A549 (cell line): ENCODE measurements at regions not wholly inside any gene's neighbourhood (a gene's known extent, or its start where the extent isn't known, plus 50 kb on each side); places are given as distances from the start of the nearest gene placed in this dataset.

ENCODE experiments used
- ATAC-seq, 2 experiments: fragments of 200-7000 bp in 1 of 2; fragments of >200 bp in 1 of 2; cut with Nextera tagmentation in 1 of 2; cut with Tn5 transposase in 1 of 2; 3 replicates each; pipeline versions ENCODE4 v1.8.0 to v1.9.1; 2018 to 2020; ENCODE audit warnings: mild to moderate bottlenecking in 1 of 2, moderate library complexity in 1 of 2
- CTCF ChIA-PET: fragments of 300-600 bp; sonication (Branson Sonifier 250); formaldehyde crosslinking; extraction: SDS; loops from one replicate; lab custom pipeline; 2021; ENCODE audit warnings: antibody characterized with exemption, inconsistent platforms; lab: Yijun Ruan, JAX
- POLR2A ChIA-PET: fragments of 350-600 bp; formaldehyde crosslinking; extraction: SDS; loops from one replicate; lab custom pipeline; 2021; ENCODE audit warnings: antibody characterized with exemption, inconsistent platforms; lab: Yijun Ruan, JAX
- DNase-seq, 2 experiments: peaks; one replicate each; pipeline versions ENCODE4 v3.0.0 to v3.0.0-alpha.2; 2011 to 2016; ENCODE audit warnings: low read depth in 1 of 2, low spot score in 1 of 2
- FAIRE-seq: peaks from 2 replicates; lab custom pipeline; 2011; peaks lifted over from hg19 to GRCh38; lab: Jason Lieb, UNC
- H3K27ac ChIP-seq, 2 experiments: fragments of >200 bp; sonication (Bioruptor Twin); formaldehyde crosslinking; 3 replicates each; pipeline ENCODE4 v1.5.1; 2016 to 2017
- H3K4me1 ChIP-seq: fragments of >200 bp; sonication (Bioruptor Twin); formaldehyde crosslinking; 3 replicates; pipeline ENCODE4 v1.6.1; 2016
- H3K4me2 ChIP-seq: fragments of >200 bp; sonication (Bioruptor Twin); formaldehyde crosslinking; 3 replicates; pipeline ENCODE4 v1.6.1; 2016
- H3K4me3 ChIP-seq: fragments of >200 bp; sonication (Bioruptor Twin); formaldehyde crosslinking; 3 replicates; pipeline ENCODE4 v1.5.1; 2016
- H3K9me3 ChIP-seq: fragments of >200 bp; sonication (Bioruptor Twin); formaldehyde crosslinking; 3 replicates; pipeline ENCODE4 v1.6.1; 2016
- CBX8 ChIP-seq: fragments of 200-600 bp; sonication (generic); IDR thresholded peaks from 2 replicates; pipeline ENCODE4 v1.6.1; 2016
- CHD2 ChIP-seq: fragments of 150-350 bp; IDR thresholded peaks from 2 replicates; pipeline ENCODE4 v1.6.1; 2014; ENCODE audit warnings: low read length; ENCODE audit not compliant: partially characterized antibody
- EHF ChIP-seq: fragments of 250-450 bp; sonication (Bioruptor Pico); IDR thresholded peaks from 2 replicates; pipeline ENCODE4 v1.5.0; 2020; ENCODE audit warnings: mild to moderate bottlenecking
- EHMT2 ChIP-seq: fragments of 200-600 bp; sonication (generic); IDR thresholded peaks from 2 replicates; pipeline ENCODE4 v1.6.1; 2016; ENCODE audit warnings: antibody characterized with exemption, low read depth, mild to moderate bottlenecking, moderate library complexity
- EP300 ChIP-seq, 2 experiments: fragments of >200 bp; sonication (Bioruptor Twin); formaldehyde crosslinking; IDR thresholded peaks; 2 replicates in 1 of 2; 3 replicates in 1 of 2; pipeline ENCODE4 v1.6.1; 2016 to 2017
- ESRRA ChIP-seq: fragments of 150-350 bp; IDR thresholded peaks from 2 replicates; pipeline ENCODE4 v1.6.1; 2014; ENCODE audit warnings: mild to moderate bottlenecking, low read length, borderline replicate concordance
- FOSB ChIP-seq: fragments of 250-450 bp; sonication (Bioruptor Pico); IDR thresholded peaks from 2 replicates; pipeline ENCODE4 v1.5.0; 2020; ENCODE audit warnings: mild to moderate bottlenecking, moderate library complexity
- FOSL2 ChIP-seq, 2 experiments: fragments of 450-650 bp in 1 of 2; fragments of >200 bp in 1 of 2; sonication (Bioruptor Twin) in 1 of 2; formaldehyde crosslinking; IDR thresholded peaks; 2 replicates each; pipeline versions ENCODE4 v1.5.0 to v1.6.1; 2016 to 2020; ENCODE audit warnings: mild to moderate bottlenecking in 1 of 2, moderate library complexity in 1 of 2
- FOXS1 ChIP-seq: fragments of 250-450 bp; sonication (Bioruptor Pico); IDR thresholded peaks from 2 replicates; pipeline ENCODE4 v1.5.0; 2020; ENCODE audit warnings: mild to moderate bottlenecking, moderate library complexity
- GATA3 ChIP-seq: IDR thresholded peaks from 2 replicates; pipeline ENCODE4 v1.6.1; 2012; ENCODE audit warnings: borderline replicate concordance
- HOXA7 ChIP-seq: fragments of 250-450 bp; sonication (Bioruptor Pico); IDR thresholded peaks from 2 replicates; pipeline ENCODE4 v1.5.0; 2020; ENCODE audit warnings: mild to moderate bottlenecking, moderate library complexity
- MAZ ChIP-seq: fragments of 150-350 bp; IDR thresholded peaks from 2 replicates; pipeline ENCODE4 v1.6.1; 2014; ENCODE audit warnings: antibody characterized with exemption, low read depth, low read length, borderline replicate concordance
- MYC ChIP-seq: IDR thresholded peaks from 2 replicates; pipeline ENCODE4 v1.6.1; 2012; ENCODE audit warnings: mild to moderate bottlenecking, inconsistent platforms, low read length, improper control_type of control experiment, borderline replicate concordance
- NFE2L2 ChIP-seq: fragments of 150-350 bp; conservative IDR thresholded peaks from 2 replicates; pipeline ENCODE4 v1.6.1; 2014; ENCODE audit warnings: low read length
- NR3C1 ChIP-seq: fragments of >200 bp; sonication (Bioruptor Twin); formaldehyde crosslinking; IDR thresholded peaks from 3 replicates; pipeline ENCODE4 v1.6.1; 2017
- POLR2AphosphoS2 ChIP-seq: conservative IDR thresholded peaks from 2 replicates; pipeline ENCODE4 v1.6.1; 2012; ENCODE audit warnings: low read length, improper control_type of control experiment, inconsistent platforms
- RAD21 ChIP-seq, 2 experiments: fragments of >200 bp in 1 of 2; sonication (Bioruptor Twin) in 1 of 2; formaldehyde crosslinking in 1 of 2; IDR thresholded peaks in 1 of 2; conservative IDR thresholded peaks in 1 of 2; 2 replicates in 1 of 2; 3 replicates in 1 of 2; pipeline ENCODE4 v1.6.1; 2012 to 2018; ENCODE audit warnings: inconsistent platforms in 1 of 2
- RARB ChIP-seq: fragments of 250-450 bp; sonication (Bioruptor Pico); IDR thresholded peaks from 2 replicates; pipeline ENCODE4 v1.8.0; 2021; ENCODE audit warnings: mild to moderate bottlenecking, moderate library complexity
- RCOR1 ChIP-seq: fragments of 150-350 bp; IDR thresholded peaks from 2 replicates; pipeline ENCODE4 v1.6.1; 2014; ENCODE audit warnings: antibody characterized with exemption, low read length, low read depth
- RFX5 ChIP-seq: fragments of 450-650 bp; IDR thresholded peaks from 2 replicates; pipeline ENCODE4 v1.7.1; 2014; ENCODE audit warnings: antibody characterized with exemption, mild to moderate bottlenecking, moderate library complexity
- RNF2 ChIP-seq: fragments of 200-600 bp; sonication (generic); IDR thresholded peaks from 2 replicates; pipeline ENCODE4 v1.6.1; 2016; ENCODE audit warnings: low read depth, mild to moderate bottlenecking, antibody characterized with exemption, moderate library complexity, borderline replicate concordance
- TFCP2L1 ChIP-seq: fragments of 250-450 bp; sonication (Bioruptor Pico); IDR thresholded peaks from 2 replicates; pipeline ENCODE4 v1.5.0; 2021; ENCODE audit warnings: mild to moderate bottlenecking
- ZC3H11A ChIP-seq: fragments of 450-650 bp; IDR thresholded peaks from 2 replicates; pipeline ENCODE4 v1.6.1; 2014; ENCODE audit warnings: antibody characterized with exemption, mild to moderate bottlenecking
- ZNF302 ChIP-seq: fragments of 250-450 bp; sonication (Bioruptor Pico); IDR thresholded peaks from 2 replicates; pipeline ENCODE4 v1.9.0; 2021; ENCODE audit warnings: inconsistent platforms, mild to moderate bottlenecking, moderate library complexity
- ZSCAN20 ChIP-seq: fragments of 250-450 bp; sonication (Bioruptor Pico); IDR thresholded peaks from 2 replicates; pipeline ENCODE4 v1.8.0; 2022; ENCODE audit warnings: mild to moderate bottlenecking, moderate library complexity
- WGBS: methylation state at CpG from one replicate; pipeline ENCODE4 v1.1.6; 2017; ENCODE audit errors: missing lambda C conversion rate; 5-methylcytosine and 5-hydroxymethylcytosine counted together
- TF ChIP-seq, protein P1 (sequence below): fragments of >200 bp; sonication (Bioruptor Twin); formaldehyde crosslinking; IDR thresholded peaks from 3 replicates; pipeline ENCODE4 v1.5.1; 2016
- TF ChIP-seq, protein P2 (sequence below): fragments of 250-450 bp; sonication (Bioruptor Pico); IDR thresholded peaks from 2 replicates; pipeline ENCODE4 v1.5.0; 2021; ENCODE audit warnings: mild to moderate bottlenecking, moderate library complexity, borderline replicate concordance
- TF ChIP-seq, protein P3 (sequence below): IDR thresholded peaks from 2 replicates; pipeline ENCODE4 v1.6.1; 2012; ENCODE audit warnings: low read depth, borderline replicate concordance
- TF ChIP-seq, protein P4 (sequence below): fragments of >200 bp; sonication (Bioruptor Twin); formaldehyde crosslinking; IDR thresholded peaks from 2 replicates; pipeline ENCODE4 v1.6.1; 2016
- TF ChIP-seq, protein P5 (sequence below): fragments of 250-450 bp; sonication (Bioruptor Pico); IDR thresholded peaks from 2 replicates; pipeline ENCODE4 v1.5.0; 2020; ENCODE audit warnings: low read depth, mild to moderate bottlenecking, moderate library complexity
- TF ChIP-seq, protein P6 (sequence below): fragments of 150-350 bp; IDR thresholded peaks from 2 replicates; pipeline ENCODE4 v1.6.1; 2014; ENCODE audit warnings: low read depth, mild to moderate bottlenecking, low read length

DNA sequence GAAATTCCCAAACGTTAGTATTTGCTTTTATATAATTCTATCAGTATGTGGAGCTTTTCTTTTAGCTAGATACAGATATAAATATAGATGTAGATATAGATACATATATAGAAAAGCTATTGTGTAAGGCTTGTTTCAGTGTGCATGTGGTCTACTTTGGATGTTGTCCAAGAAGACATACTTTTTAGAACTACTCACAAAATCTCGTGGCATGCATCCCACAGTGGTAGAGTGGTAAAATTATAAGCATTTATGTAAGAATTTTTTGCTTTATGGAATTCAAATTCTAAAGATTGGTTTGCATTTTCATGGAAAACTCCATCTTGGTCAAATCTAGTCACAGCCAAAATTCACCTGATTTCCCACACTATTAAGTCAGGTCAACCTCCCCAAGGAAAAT, 880.4 kb downstream of the EFNB2 start:
- Histone ChIP-seq H3K4me3 (no peak overlapping the region), H3K9me3 (no peaks in the 10 kb centered on the region), H3K4me2 (no peak overlapping the region)
- ATAC-seq (no peak), DNase-seq (no peak)
- TF ChIP-seq NR3C1 (no peak), HOXA7 (CRISPR knock-in tag) (no peak), GATA3 (no peak), MAZ (no peak), MYC (no peak), TFCP2L1 (CRISPR knock-in tag) (no peak), RAD21 (conservative IDR thresholded peaks at IDR 0.05 in 1 of 2, IDR thresholded peaks at IDR 0.05 in 1 of 2) (no peak), ZC3H11A (no peak), FOXS1 (no peak), FOSL2 (IDR thresholded peaks at IDR 0.05) (no peak), FOSL2 (CRISPR knock-in tag; IDR thresholded peaks at IDR 0.05) (no peak), POLR2AphosphoS2 (no peak), RCOR1 (no peak), ZNF302 (no peak), EP300 (IDR thresholded peaks at IDR 0.05) (no peak), EHMT2 (no peak), RFX5 (no peak)
- TF ChIP-seq, protein P1, sequence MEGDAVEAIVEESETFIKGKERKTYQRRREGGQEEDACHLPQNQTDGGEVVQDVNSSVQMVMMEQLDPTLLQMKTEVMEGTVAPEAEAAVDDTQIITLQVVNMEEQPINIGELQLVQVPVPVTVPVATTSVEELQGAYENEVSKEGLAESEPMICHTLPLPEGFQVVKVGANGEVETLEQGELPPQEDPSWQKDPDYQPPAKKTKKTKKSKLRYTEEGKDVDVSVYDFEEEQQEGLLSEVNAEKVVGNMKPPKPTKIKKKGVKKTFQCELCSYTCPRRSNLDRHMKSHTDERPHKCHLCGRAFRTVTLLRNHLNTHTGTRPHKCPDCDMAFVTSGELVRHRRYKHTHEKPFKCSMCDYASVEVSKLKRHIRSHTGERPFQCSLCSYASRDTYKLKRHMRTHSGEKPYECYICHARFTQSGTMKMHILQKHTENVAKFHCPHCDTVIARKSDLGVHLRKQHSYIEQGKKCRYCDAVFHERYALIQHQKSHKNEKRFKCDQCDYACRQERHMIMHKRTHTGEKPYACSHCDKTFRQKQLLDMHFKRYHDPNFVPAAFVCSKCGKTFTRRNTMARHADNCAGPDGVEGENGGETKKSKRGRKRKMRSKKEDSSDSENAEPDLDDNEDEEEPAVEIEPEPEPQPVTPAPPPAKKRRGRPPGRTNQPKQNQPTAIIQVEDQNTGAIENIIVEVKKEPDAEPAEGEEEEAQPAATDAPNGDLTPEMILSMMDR = no peak
- TF ChIP-seq, protein P2, sequence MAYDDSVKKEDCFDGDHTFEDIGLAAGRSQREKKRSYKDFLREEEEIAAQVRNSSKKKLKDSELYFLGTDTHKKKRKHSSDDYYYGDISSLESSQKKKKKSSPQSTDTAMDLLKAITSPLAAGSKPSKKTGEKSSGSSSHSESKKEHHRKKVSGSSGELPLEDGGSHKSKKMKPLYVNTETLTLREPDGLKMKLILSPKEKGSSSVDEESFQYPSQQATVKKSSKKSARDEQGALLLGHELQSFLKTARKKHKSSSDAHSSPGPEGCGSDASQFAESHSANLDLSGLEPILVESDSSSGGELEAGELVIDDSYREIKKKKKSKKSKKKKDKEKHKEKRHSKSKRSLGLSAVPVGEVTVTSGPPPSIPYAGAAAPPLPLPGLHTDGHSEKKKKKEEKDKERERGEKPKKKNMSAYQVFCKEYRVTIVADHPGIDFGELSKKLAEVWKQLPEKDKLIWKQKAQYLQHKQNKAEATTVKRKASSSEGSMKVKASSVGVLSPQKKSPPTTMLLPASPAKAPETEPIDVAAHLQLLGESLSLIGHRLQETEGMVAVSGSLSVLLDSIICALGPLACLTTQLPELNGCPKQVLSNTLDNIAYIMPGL (CRISPR knock-in tag) = no peak
- TF ChIP-seq, protein P3, sequence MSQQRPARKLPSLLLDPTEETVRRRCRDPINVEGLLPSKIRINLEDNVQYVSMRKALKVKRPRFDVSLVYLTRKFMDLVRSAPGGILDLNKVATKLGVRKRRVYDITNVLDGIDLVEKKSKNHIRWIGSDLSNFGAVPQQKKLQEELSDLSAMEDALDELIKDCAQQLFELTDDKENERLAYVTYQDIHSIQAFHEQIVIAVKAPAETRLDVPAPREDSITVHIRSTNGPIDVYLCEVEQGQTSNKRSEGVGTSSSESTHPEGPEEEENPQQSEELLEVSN = no peak
- TF ChIP-seq, protein P4, sequence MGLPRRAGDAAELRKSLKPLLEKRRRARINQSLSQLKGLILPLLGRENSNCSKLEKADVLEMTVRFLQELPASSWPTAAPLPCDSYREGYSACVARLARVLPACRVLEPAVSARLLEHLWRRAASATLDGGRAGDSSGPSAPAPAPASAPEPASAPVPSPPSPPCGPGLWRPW = no peak
- TF ChIP-seq, all 56 proteins: peak for 0
- ChIA-PET POLR2A (no interaction called here), CTCF (interaction anchor here (1.1 kb wide), 1 partner anchor 11 kb away, joined by 3 read pairs; no protein-coding TSS in a partner anchor)
- H3K4me1 ChIP-seq = no peaks in the 10 kb centered on the region
- no peak overlapping the region for H3K27ac ChIP-seq
- WGBS = 9% methylated on average over 2 of the region's 2 CpGs
- no peak for FAIRE-seq

DNA sequence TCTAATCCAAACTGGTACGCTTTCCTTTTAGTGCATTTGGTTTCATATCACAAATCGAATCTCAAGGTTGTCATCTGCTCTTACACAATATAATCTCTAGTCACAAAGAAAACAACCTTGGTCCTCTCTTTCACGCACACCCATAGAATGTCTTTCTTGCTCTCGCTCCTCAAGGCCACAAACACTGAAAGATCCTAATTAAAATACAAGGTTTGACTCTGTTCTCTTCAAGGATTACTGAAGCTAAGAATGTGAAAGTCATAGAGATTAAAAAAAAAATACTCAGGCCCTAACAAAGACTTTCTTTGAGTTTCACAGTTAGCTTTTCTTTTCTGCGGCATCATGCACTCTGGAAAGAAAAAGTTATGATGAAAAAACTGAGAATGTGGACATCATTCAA, 891.5 kb downstream of the EFNB2 start:
- no peak overlapping the region for H3K27ac ChIP-seq
- H3K9me3 ChIP-seq = no peaks in the 10 kb centered on the region
- no peak for DNase-seq
- FAIRE-seq = no peak
- POLR2A ChIA-PET = no interaction called here
- no peak for ATAC-seq
- WGBS = 44% methylated on average over 5 of the region's 5 CpGs
- H3K4me1 ChIP-seq = peaks cover 3% of the 10 kb centered on the region; the same call in 1 of the 3 replicates
- CTCF ChIA-PET = no interaction called here
- no peak overlapping the region for H3K4me2 ChIP-seq
- H3K4me3 ChIP-seq = no peak overlapping the region
- TF ChIP-seq CBX8 (no peak), EHF (CRISPR knock-in tag) (no peak), TFCP2L1 (CRISPR knock-in tag) (no peak), NFE2L2 (no peak), ESRRA (no peak), EHMT2 (no peak), ZSCAN20 (CRISPR knock-in tag) (no peak), RARB (CRISPR knock-in tag) (no peak), FOXS1 (no peak), POLR2AphosphoS2 (no peak), MAZ (no peak), RNF2 (no peak), CHD2 (no peak), FOSB (no peak)
- TF ChIP-seq, protein P4 = no peak
- TF ChIP-seq, protein P3 = no peak
- TF ChIP-seq, protein P5, sequence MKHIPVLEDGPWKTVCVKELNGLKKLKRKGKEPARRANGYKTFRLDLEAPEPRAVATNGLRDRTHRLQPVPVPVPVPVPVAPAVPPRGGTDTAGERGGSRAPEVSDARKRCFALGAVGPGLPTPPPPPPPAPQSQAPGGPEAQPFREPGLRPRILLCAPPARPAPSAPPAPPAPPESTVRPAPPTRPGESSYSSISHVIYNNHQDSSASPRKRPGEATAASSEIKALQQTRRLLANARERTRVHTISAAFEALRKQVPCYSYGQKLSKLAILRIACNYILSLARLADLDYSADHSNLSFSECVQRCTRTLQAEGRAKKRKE (CRISPR knock-in tag) = no peak
- TF ChIP-seq, protein P6, sequence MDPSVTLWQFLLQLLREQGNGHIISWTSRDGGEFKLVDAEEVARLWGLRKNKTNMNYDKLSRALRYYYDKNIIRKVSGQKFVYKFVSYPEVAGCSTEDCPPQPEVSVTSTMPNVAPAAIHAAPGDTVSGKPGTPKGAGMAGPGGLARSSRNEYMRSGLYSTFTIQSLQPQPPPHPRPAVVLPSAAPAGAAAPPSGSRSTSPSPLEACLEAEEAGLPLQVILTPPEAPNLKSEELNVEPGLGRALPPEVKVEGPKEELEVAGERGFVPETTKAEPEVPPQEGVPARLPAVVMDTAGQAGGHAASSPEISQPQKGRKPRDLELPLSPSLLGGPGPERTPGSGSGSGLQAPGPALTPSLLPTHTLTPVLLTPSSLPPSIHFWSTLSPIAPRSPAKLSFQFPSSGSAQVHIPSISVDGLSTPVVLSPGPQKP = no peak
